ENCODE measurements at regions not wholly inside any gene's neighbourhood (a gene's known extent, or its start where the extent isn't known, plus 50 kb on each side); places are given as distances from the start of the nearest gene placed in this dataset.
A peak's percentile ranks its signal among the peaks of the same experiment; 100 is the strongest.

DNA sequence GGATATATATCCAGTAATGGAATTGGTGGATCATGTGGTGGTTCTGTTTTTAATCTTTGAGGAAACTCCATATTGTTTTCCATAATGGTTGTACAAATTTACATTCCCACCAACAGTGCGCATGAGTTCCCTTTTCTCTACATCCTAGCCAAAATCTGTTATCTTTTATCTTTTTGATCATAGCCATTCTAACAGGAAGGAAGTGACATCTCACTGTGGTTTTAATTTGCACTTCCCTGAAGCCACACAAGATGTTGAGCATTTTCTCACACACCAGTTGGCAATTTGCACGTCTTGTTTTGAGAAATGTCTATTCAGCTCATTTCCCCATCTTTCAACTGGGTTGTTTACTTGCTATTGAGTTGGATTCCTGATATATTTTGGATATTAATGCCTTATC lies 194.9 kb downstream of the CBLL2 start:
- no peaks in the 10 kb centered on the region for H3K27me3 ChIP-seq (ENCODE audit: insufficient read depth, low read length)
- intact Hi-C loops (cut with micrococcal nuclease): no loop called here
- peaks cover 0 to 3% (median 0%) of the 10 kb centered on the region in 4 donors for H3K4me1 Mint-ChIP-seq
- H3K4me3 ChIP-seq (ENCODE audit: low read length in 2 of 2): no peak overlapping the region
- H3K4me1 ChIP-seq (ENCODE audit: insufficient read depth, low read length): no peaks in the 10 kb centered on the region
- H3K27ac Mint-ChIP-seq: no peak overlapping the region
- H3K9me3 Mint-ChIP-seq: peaks cover 0 to 4% (median 0%) of the 10 kb centered on the region in 8 donors
- H3K27ac ChIP-seq (ENCODE audit: low read depth, low read length): no peak overlapping the region
- CTCF ChIA-PET (ENCODE audit: partially characterized antibody): no interaction called here
- POLR2A ChIA-PET (ENCODE audit: partially characterized antibody): no interaction called here
- no peaks in the 10 kb centered on the region for H3K27me3 Mint-ChIP-seq
- H3K36me3 ChIP-seq (ENCODE audit: insufficient read depth, low read length): no peaks in the 10 kb centered on the region
- no peaks in the 10 kb centered on the region for H3K9me3 ChIP-seq (ENCODE audit: control insufficient read depth in 1 of 2, low read length in 2 of 2)
- H3K4me3 Mint-ChIP-seq: no peak overlapping the region
- DNase-seq: no peak
- no peaks in the 10 kb centered on the region for H3K36me3 Mint-ChIP-seq

DNA sequence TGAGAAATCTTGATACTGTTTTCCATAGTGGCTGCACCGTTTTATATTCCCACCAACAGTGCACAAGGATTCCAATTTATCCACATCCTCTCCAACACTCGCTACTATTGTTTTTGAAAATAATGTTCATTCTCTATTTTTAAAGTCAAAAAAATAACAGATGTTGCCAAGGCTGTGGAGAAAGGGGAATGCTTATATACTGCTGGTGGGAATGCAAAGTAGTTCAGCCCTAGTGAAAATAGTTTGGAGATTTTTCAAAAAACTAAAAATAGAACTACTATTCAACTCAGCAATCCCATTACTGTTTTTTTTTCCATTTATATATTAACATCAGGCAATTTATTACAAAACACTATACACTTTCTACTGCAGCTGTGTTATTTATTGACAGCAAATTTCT lies 208.7 kb downstream of the CBLL2 start:
- H3K4me3 Mint-ChIP-seq: no peak overlapping the region
- CTCF ChIA-PET (ENCODE audit: partially characterized antibody): no interaction called here

DNA sequence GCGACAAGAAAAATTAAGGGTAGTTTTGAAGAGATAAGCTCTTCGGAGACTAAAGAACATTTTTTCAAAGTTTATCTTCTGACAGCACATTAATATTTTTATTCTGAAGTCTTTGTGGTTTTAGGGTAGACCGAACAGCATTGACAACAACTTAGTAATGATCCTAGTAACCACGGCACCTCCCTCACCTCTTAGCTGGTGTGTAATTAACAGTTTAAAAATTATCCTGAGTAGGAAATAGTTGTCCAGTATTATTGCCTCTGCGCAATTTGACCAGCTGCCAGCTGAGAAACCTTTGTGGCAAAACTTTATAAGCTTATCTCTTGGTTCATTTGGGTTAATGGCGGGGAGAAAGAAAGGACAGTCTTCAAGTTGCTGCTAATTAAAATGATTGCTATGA lies 213.6 kb downstream of the CBLL2 start:
- Mint-ChIP-seq H3K36me3 (no peaks in the 10 kb centered on the region), H3K27ac (no peak overlapping the region), H3K4me3 (no peak overlapping the region), H3K27me3 (no peaks in the 10 kb centered on the region), H3K9me3 (peaks cover 0 to 8% (median 0%) of the 10 kb centered on the region in 8 donors), H3K4me1 (no peaks in the 10 kb centered on the region)
- CTCF ChIA-PET (ENCODE audit: partially characterized antibody): no interaction called here
- Histone ChIP-seq H3K27me3 (ENCODE audit: insufficient read depth, low read length) (no peaks in the 10 kb centered on the region), H3K4me1 (ENCODE audit: insufficient read depth, low read length) (no peaks in the 10 kb centered on the region), H3K4me3 (ENCODE audit: low read length in 2 of 2) (no peak overlapping the region), H3K36me3 (ENCODE audit: insufficient read depth, low read length) (no peaks in the 10 kb centered on the region), H3K9me3 (ENCODE audit: control insufficient read depth in 1 of 2, low read length in 2 of 2) (no peaks in the 10 kb centered on the region), H3K27ac (ENCODE audit: low read depth, low read length) (no peak overlapping the region)
- intact Hi-C loops (cut with micrococcal nuclease): no loop called here
- POLR2A ChIA-PET (ENCODE audit: partially characterized antibody): no interaction called here
- DNase-seq: no peak

More for the DNA sequence above, 208.7 kb downstream of the CBLL2 start:
- Mint-ChIP-seq H3K9me3 (peaks cover 0 to 19% (median 10%) of the 10 kb centered on the region in 8 donors), H3K27me3 (no peaks in the 10 kb centered on the region), H3K27ac (no peak overlapping the region), H3K36me3 (no peaks in the 10 kb centered on the region), H3K4me1 (no peaks in the 10 kb centered on the region)
- DNase-seq: no peak
- H3K36me3 ChIP-seq (ENCODE audit: insufficient read depth, low read length): no peaks in the 10 kb centered on the region
- POLR2A ChIA-PET (ENCODE audit: partially characterized antibody): no interaction called here
- intact Hi-C loops (cut with micrococcal nuclease): no loop called here
- no peaks in the 10 kb centered on the region for H3K4me1 ChIP-seq (ENCODE audit: insufficient read depth, low read length)
- no peaks in the 10 kb centered on the region for H3K9me3 ChIP-seq (ENCODE audit: control insufficient read depth in 1 of 2, low read length in 2 of 2)
- H3K27ac ChIP-seq (ENCODE audit: low read depth, low read length): no peak overlapping the region
- no peaks in the 10 kb centered on the region for H3K27me3 ChIP-seq (ENCODE audit: insufficient read depth, low read length)
- no peak overlapping the region for H3K4me3 ChIP-seq (ENCODE audit: low read length in 2 of 2)

DNA sequence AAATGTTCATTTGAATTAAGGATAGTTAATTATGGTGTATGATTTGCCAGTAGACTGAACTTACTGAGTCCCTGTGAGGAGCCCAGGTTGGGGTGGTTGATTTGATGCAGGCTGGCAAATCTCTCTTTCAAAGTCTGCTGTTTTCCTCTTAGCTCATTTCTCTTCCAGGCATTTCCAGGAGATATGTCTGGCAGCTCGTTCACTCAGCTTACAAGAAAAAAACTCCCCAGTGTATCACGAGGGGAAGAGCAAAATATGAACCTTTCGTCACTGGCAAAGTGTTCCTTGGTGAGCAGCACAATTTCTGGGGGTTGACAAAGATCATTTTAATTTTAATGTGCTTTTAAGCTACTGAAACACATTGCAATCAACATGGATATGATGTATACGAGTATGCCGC lies 244.2 kb downstream of the CBLL2 start:
- POLR2A ChIA-PET (ENCODE audit: partially characterized antibody): no interaction called here
- peak overlapping the region in 1 of 7 donors; percentile 4 for H3K27ac Mint-ChIP-seq
- no peaks in the 10 kb centered on the region for H3K9me3 ChIP-seq (ENCODE audit: control insufficient read depth in 1 of 2, low read length in 2 of 2)
- no peak overlapping the region for H3K4me3 Mint-ChIP-seq
- no peak overlapping the region for H3K4me3 ChIP-seq (ENCODE audit: low read length in 2 of 2)
- H3K36me3 ChIP-seq (ENCODE audit: insufficient read depth, low read length): no peaks in the 10 kb centered on the region
- no peaks in the 10 kb centered on the region for H3K27me3 ChIP-seq (ENCODE audit: insufficient read depth, low read length)
- H3K27ac ChIP-seq (ENCODE audit: low read depth, low read length): no peak overlapping the region
- CTCF ChIA-PET (ENCODE audit: partially characterized antibody): no interaction called here
- H3K36me3 Mint-ChIP-seq: no peaks in the 10 kb centered on the region
- H3K9me3 Mint-ChIP-seq: peaks cover 0 to 3% (median 0%) of the 10 kb centered on the region in 8 donors
- H3K27me3 Mint-ChIP-seq: no peaks in the 10 kb centered on the region
- DNase-seq: no peak
- intact Hi-C loops (cut with micrococcal nuclease): no loop called here
- no peaks in the 10 kb centered on the region for H3K4me1 ChIP-seq (ENCODE audit: insufficient read depth, low read length)
- no peaks in the 10 kb centered on the region for H3K4me1 Mint-ChIP-seq

DNA sequence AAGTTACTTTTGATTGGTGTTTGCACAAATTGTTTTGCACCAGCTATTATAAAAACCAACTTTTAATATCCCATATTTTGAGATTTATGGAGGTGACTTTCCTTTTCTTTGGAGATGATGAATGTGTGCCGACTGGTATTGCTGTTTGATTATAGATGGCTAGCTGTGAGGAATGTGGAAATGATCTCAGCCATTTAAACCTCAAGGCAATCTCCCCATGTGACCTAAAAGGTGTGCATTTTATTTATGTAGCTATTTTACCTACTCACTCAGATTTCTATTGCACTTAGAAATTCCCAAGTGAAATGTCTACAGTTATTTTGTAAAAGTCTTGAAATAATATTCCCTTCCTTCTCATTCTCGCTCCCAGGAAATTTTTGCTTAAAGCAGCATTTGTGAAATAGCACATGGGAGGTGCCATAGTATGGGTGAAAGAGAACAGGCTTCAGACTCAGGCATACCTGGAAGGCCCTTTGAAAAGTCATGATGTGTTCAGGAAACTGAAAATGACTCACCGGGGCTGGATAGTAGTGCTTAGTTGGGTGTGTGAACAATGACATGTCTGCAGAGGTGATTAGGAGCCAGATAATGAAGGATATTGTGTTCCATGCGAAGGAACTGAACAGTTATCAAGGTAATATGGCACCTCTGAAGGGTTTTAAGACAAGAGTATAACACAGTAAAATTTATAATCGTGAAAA lies 247.6 kb downstream of the CBLL2 start:
- intact Hi-C loops (cut with micrococcal nuclease): no loop called here
- Mint-ChIP-seq H3K4me1 (no peaks in the 10 kb centered on the region), H3K4me3 (no peak overlapping the region), H3K27ac (no peak overlapping the region), H3K9me3 (peaks cover 0 to 3% (median 0%) of the 10 kb centered on the region in 8 donors), H3K36me3 (no peaks in the 10 kb centered on the region), H3K27me3 (no peaks in the 10 kb centered on the region)
- H3K4me1 ChIP-seq (ENCODE audit: insufficient read depth, low read length): no peaks in the 10 kb centered on the region
- POLR2A ChIA-PET (ENCODE audit: partially characterized antibody): no interaction called here
- H3K27ac ChIP-seq (ENCODE audit: low read depth, low read length): no peak overlapping the region
- H3K27me3 ChIP-seq (ENCODE audit: insufficient read depth, low read length): no peaks in the 10 kb centered on the region
- no peak for DNase-seq
- H3K36me3 ChIP-seq (ENCODE audit: insufficient read depth, low read length): no peaks in the 10 kb centered on the region
- H3K4me3 ChIP-seq (ENCODE audit: low read length in 2 of 2): no peak overlapping the region
- no peaks in the 10 kb centered on the region for H3K9me3 ChIP-seq (ENCODE audit: control insufficient read depth in 1 of 2, low read length in 2 of 2)
- CTCF ChIA-PET (ENCODE audit: partially characterized antibody): no interaction called here

DNA sequence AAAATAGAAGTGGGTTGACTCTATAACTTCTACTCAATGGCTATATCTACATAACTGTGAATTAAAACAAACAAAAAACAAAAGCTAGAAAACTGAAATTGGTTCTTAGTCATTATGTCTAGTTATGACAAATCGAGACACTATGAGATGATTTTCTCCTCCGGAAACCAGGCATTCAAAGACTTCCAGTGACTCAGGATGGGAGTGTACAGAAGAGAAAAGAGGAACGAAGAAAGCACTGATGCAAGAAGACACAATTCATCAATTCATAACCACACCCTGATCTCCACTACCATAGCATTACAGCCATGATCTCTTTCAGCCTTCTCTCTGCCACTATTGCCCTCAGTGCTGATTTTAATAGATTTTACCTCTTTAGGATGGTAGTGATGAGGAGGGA lies 253.6 kb downstream of the CBLL2 start:
- no peaks in the 10 kb centered on the region for H3K27me3 ChIP-seq (ENCODE audit: insufficient read depth, low read length)
- no peak overlapping the region for H3K4me3 ChIP-seq (ENCODE audit: low read length in 2 of 2)
- Mint-ChIP-seq H3K9me3 (peaks cover 0 to 6% (median 1%) of the 10 kb centered on the region in 8 donors), H3K27me3 (no peaks in the 10 kb centered on the region), H3K36me3 (no peaks in the 10 kb centered on the region), H3K4me1 (no peaks in the 10 kb centered on the region), H3K4me3 (no peak overlapping the region), H3K27ac (no peak overlapping the region)
- no peaks in the 10 kb centered on the region for H3K9me3 ChIP-seq (ENCODE audit: control insufficient read depth in 1 of 2, low read length in 2 of 2)
- intact Hi-C loops (cut with micrococcal nuclease): no loop called here
- no peaks in the 10 kb centered on the region for H3K4me1 ChIP-seq (ENCODE audit: insufficient read depth, low read length)
- DNase-seq: no peak
- POLR2A ChIA-PET (ENCODE audit: partially characterized antibody): no interaction called here
- CTCF ChIA-PET (ENCODE audit: partially characterized antibody): interaction anchor here (0.6 kb wide), 1 partner anchor 76 kb away, joined by 3 read pairs; no protein-coding TSS in a partner anchor
- H3K27ac ChIP-seq (ENCODE audit: low read depth, low read length): no peak overlapping the region
- no peaks in the 10 kb centered on the region for H3K36me3 ChIP-seq (ENCODE audit: insufficient read depth, low read length)

DNA sequence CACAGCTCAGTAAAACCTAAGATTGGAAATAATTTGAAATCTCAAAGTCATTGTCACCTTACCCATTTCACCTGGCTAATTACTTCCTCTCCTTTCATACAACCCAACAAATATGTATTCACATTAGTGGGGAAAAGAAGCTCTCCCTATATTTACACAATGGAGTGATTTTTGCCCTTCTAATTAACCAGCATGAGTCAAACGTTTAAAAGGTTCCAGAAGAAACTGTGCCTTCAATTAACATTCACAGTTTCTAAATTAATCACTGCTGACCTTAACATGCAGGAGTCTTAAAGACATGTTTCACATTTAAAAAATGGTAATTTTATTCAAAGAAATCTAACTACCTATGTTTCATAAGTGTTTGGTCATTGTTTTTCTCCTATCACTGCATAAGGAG lies 254.6 kb downstream of the CBLL2 start:
- Mint-ChIP-seq H3K36me3 (no peaks in the 10 kb centered on the region), H3K27ac (no peak overlapping the region), H3K9me3 (peaks cover 0 to 9% (median 3%) of the 10 kb centered on the region in 8 donors), H3K4me1 (no peaks in the 10 kb centered on the region), H3K27me3 (no peaks in the 10 kb centered on the region), H3K4me3 (no peak overlapping the region)
- Histone ChIP-seq H3K4me3 (ENCODE audit: low read length in 2 of 2) (no peak overlapping the region), H3K9me3 (ENCODE audit: control insufficient read depth in 1 of 2, low read length in 2 of 2) (no peaks in the 10 kb centered on the region), H3K27me3 (ENCODE audit: insufficient read depth, low read length) (no peaks in the 10 kb centered on the region), H3K36me3 (ENCODE audit: insufficient read depth, low read length) (no peaks in the 10 kb centered on the region), H3K27ac (ENCODE audit: low read depth, low read length) (no peak overlapping the region), H3K4me1 (ENCODE audit: insufficient read depth, low read length) (no peaks in the 10 kb centered on the region)
- intact Hi-C loops (cut with micrococcal nuclease): no loop called here
- ChIA-PET POLR2A (ENCODE audit: partially characterized antibody) (no interaction called here), CTCF (ENCODE audit: partially characterized antibody) (no interaction called here)
- DNase-seq: no peak

DNA sequence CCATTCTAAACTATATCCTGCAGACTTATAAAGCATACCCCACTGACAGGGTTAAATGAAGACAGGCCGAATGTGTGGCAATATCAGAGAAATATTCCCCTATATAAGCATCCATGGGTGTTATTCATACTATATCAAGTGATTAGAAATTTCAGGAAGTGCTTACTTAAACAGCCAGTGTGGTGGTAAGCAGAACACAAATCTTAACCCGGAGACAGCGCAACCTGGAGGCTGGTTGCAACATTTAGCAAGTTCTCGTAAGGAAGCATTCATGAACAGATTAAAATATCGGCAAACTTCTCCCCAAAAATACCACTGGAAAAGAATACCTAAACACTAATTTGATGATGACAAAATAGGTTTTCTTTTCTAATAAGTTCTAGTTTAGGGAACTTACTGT lies 261.2 kb downstream of the CBLL2 start:
- no peaks in the 10 kb centered on the region for H3K36me3 Mint-ChIP-seq
- H3K9me3 ChIP-seq (ENCODE audit: control insufficient read depth in 1 of 2, low read length in 2 of 2): no peaks in the 10 kb centered on the region
- CTCF ChIA-PET (ENCODE audit: partially characterized antibody): no interaction called here
- H3K9me3 Mint-ChIP-seq: peaks cover 0 to 8% (median 0%) of the 10 kb centered on the region in 8 donors
- H3K4me3 ChIP-seq (ENCODE audit: low read length in 2 of 2): no peak overlapping the region
- H3K27ac ChIP-seq (ENCODE audit: low read depth, low read length): no peak overlapping the region
- no peaks in the 10 kb centered on the region for H3K36me3 ChIP-seq (ENCODE audit: insufficient read depth, low read length)
- H3K4me3 Mint-ChIP-seq: no peak overlapping the region
- no peaks in the 10 kb centered on the region for H3K27me3 Mint-ChIP-seq
- H3K27ac Mint-ChIP-seq: no peak overlapping the region
- intact Hi-C loops (cut with micrococcal nuclease): no loop called here
- no peak for DNase-seq
- H3K4me1 ChIP-seq (ENCODE audit: insufficient read depth, low read length): no peaks in the 10 kb centered on the region
- no peaks in the 10 kb centered on the region for H3K27me3 ChIP-seq (ENCODE audit: insufficient read depth, low read length)
- POLR2A ChIA-PET (ENCODE audit: partially characterized antibody): no interaction called here
- H3K4me1 Mint-ChIP-seq: no peaks in the 10 kb centered on the region

Data from CD4-positive, alpha-beta memory T cell (primary cell).